Body of pancreas (tissue), 4 donors: ENCODE measurements at regions not wholly inside any gene's neighbourhood (a gene's known extent, or its start where the extent isn't known, plus 50 kb on each side); places are given as distances from the start of the nearest gene placed in this dataset.

Experiments used
- ATAC-seq: fragments of 150-250 bp; one replicate; pipeline ENCODE4 v1.9.1; 2016
- DNase-seq, 4 donors: peaks; one replicate each; pipeline ENCODE4 v3.0.0-alpha.2; 2019
- H3K27ac ChIP-seq, 4 donors: fragments of 200-600 bp; sonication (generic); 1 replicate in 3 of 4; 2 replicates in 1 of 4; pipeline versions ENCODE4 v1.5.1 to v1.6.1; 2016 to 2019; ENCODE audit warnings: mild to moderate bottlenecking in 1 of 4, mixed read lengths in 1 of 4, moderate library complexity in 1 of 4
- H3K27me3 ChIP-seq, 2 donors: fragments of 200-600 bp; sonication (generic); one replicate each; pipeline ENCODE4 v1.6.0; 2016; ENCODE audit warnings: mild to moderate bottlenecking in 1 of 2
- H3K36me3 ChIP-seq, 2 donors: fragments of 200-600 bp; sonication (generic); replicated peaks in 1 of 2; 2 replicates each; pipeline ENCODE4 v1.5.1; 2016; ENCODE audit warnings: low read depth in 2 of 2; ENCODE audit not compliant: insufficient read depth in 1 of 2
- H3K4me1 ChIP-seq: fragments of 200-600 bp; sonication (generic); one replicate; pipeline ENCODE4 v1.6.0; 2016
- H3K4me3 ChIP-seq, 2 donors: fragments of 200-600 bp; sonication (generic); 1 replicate in 1 of 2; 2 replicates in 1 of 2; pipeline ENCODE4 v1.5.1; 2016 to 2019
- H3K9me3 ChIP-seq, 3 donors: fragments of 200-600 bp; sonication (generic); 1 replicate in 2 of 3; 2 replicates in 1 of 3; pipeline ENCODE4 v1.5.1; 2016
- POLR2A ChIP-seq, 3 donors: fragments of 450-650 bp; IDR thresholded peaks; one replicate each; pipeline ENCODE4 v1.6.1; 2016; ENCODE audit warnings: antibody characterized with exemption in 3 of 3, mild to moderate bottlenecking in 2 of 3
- WGBS, 2 donors: methylation state at CpG; one replicate each; pipeline ENCODE4 v1.1.5; 2017; 5-methylcytosine and 5-hydroxymethylcytosine counted together
- intact Hi-C: fragments of 100-400 bp; cut with DNase I; formaldehyde crosslinking; loops from one replicate; pipeline ENCODE4 v1.15.1; 2023
- TF ChIP-seq, protein P1 (sequence below), 7 experiments: fragments of 450-650 bp in 4 of 7; fragments of 200-600 bp in 3 of 7; sonication (generic) in 3 of 7; IDR thresholded peaks; one replicate each; pipeline ENCODE4 v1.5.1; 2016 to 2019; ENCODE audit warnings: antibody characterized with exemption in 7 of 7

GRCh38 chr7:119465798-119466305 lies 807.1 kb upstream of the KCND2 start:
- no peaks in the 10 kb centered on the region for H3K9me3 ChIP-seq
- ATAC-seq: peak; percentile 76
- intact Hi-C loops: no loop called here

GRCh38 chr7:119472408-119473038 lies 800.5 kb upstream of the KCND2 start:
- peak; percentile 76 to 87 (median 83) for DNase-seq
- peak overlapping the region; percentile 36 to 81 (median 58) for H3K27ac ChIP-seq

More at GRCh38 chr7:119465798-119466305, 807.1 kb upstream of the KCND2 start:
- TF ChIP-seq POLR2A (IDR thresholded peaks at IDR 0.05): no peak
- TF ChIP-seq, protein P1, sequence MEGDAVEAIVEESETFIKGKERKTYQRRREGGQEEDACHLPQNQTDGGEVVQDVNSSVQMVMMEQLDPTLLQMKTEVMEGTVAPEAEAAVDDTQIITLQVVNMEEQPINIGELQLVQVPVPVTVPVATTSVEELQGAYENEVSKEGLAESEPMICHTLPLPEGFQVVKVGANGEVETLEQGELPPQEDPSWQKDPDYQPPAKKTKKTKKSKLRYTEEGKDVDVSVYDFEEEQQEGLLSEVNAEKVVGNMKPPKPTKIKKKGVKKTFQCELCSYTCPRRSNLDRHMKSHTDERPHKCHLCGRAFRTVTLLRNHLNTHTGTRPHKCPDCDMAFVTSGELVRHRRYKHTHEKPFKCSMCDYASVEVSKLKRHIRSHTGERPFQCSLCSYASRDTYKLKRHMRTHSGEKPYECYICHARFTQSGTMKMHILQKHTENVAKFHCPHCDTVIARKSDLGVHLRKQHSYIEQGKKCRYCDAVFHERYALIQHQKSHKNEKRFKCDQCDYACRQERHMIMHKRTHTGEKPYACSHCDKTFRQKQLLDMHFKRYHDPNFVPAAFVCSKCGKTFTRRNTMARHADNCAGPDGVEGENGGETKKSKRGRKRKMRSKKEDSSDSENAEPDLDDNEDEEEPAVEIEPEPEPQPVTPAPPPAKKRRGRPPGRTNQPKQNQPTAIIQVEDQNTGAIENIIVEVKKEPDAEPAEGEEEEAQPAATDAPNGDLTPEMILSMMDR (IDR thresholded peaks at IDR 0.05): no peak
- peaks cover 7% of the 10 kb centered on the region for H3K4me1 ChIP-seq
- WGBS, 2 donors: 9% methylated on average over 1 of the region's 1 CpG
- no peak overlapping the region for H3K4me3 ChIP-seq
- peak in 2 of 4 donors; percentile 44 to 58 for DNase-seq
- H3K36me3 ChIP-seq: no peaks in the 10 kb centered on the region
- no peaks in the 10 kb centered on the region for H3K27me3 ChIP-seq
- no peak overlapping the region for H3K27ac ChIP-seq

GRCh38 chr7:119482209-119482608 lies 790.8 kb upstream of the KCND2 start:
- Histone ChIP-seq H3K4me3 (no peak overlapping the region), H3K36me3 (no peaks in the 10 kb centered on the region), H3K27me3 (no peaks in the 10 kb centered on the region), H3K9me3 (no peaks in the 10 kb centered on the region), H3K4me1 (peaks cover 4% of the 10 kb centered on the region), H3K27ac (no peak overlapping the region)
- intact Hi-C loops: no loop called here
- no peak for TF ChIP-seq POLR2A (IDR thresholded peaks at IDR 0.05)
- TF ChIP-seq, protein P1 (IDR thresholded peaks at IDR 0.05): peak in 6 of 7 experiments; percentile 31 to 71 (median 65)
- ATAC-seq: peak; percentile 92
- DNase-seq: peak; percentile 48 to 60 (median 52)
- 16 to 17% methylated on average over 4 of the region's 4 CpGs for WGBS, 2 donors

More at GRCh38 chr7:119472408-119473038, 800.5 kb upstream of the KCND2 start:
- no peaks in the 10 kb centered on the region for H3K9me3 ChIP-seq
- intact Hi-C loops: no loop called here
- H3K27me3 ChIP-seq: no peaks in the 10 kb centered on the region
- peak; percentile 99 for ATAC-seq
- H3K4me1 ChIP-seq: peaks cover 10% of the 10 kb centered on the region
- no peak overlapping the region for H3K4me3 ChIP-seq
- peak in 2 of 3 donors; percentile 19 to 31 for TF ChIP-seq POLR2A (IDR thresholded peaks at IDR 0.05)
- TF ChIP-seq, protein P1 (IDR thresholded peaks at IDR 0.05): no peak
- 8 to 12% methylated on average over 7 of the region's 7 CpGs for WGBS, 2 donors
- H3K36me3 ChIP-seq: no peaks in the 10 kb centered on the region

GRCh38 chr7:119482671-119483070 lies 790.3 kb upstream of the KCND2 start:
- DNase-seq (no peak), ATAC-seq (no peak)
- Histone ChIP-seq H3K9me3 (no peaks in the 10 kb centered on the region), H3K27me3 (no peaks in the 10 kb centered on the region), H3K27ac (no peak overlapping the region), H3K4me1 (peaks cover 4% of the 10 kb centered on the region), H3K4me3 (no peak overlapping the region), H3K36me3 (no peaks in the 10 kb centered on the region)
- WGBS, 2 donors: 60 to 71% methylated on average over 2 of the region's 2 CpGs
- no peak for TF ChIP-seq POLR2A (IDR thresholded peaks at IDR 0.05)
- TF ChIP-seq, protein P1 (IDR thresholded peaks at IDR 0.05): no peak
- intact Hi-C loops: no loop called here

- H3K4me3 ChIP-seq: no peak overlapping the region
- no peak for TF ChIP-seq POLR2A (IDR thresholded peaks at IDR 0.05)
- TF ChIP-seq, protein P1 (IDR thresholded peaks at IDR 0.05): no peak
- DNase-seq (no peak), ATAC-seq (no peak)
- no peaks in the 10 kb centered on the region for H3K27me3 ChIP-seq
- no peak overlapping the region for H3K27ac ChIP-seq
- peaks cover 4% of the 10 kb centered on the region for H3K4me1 ChIP-seq
- intact Hi-C loops: no loop called here
- H3K9me3 ChIP-seq: no peaks in the 10 kb centered on the region
- H3K36me3 ChIP-seq: no peaks in the 10 kb centered on the region
- 84 to 93% methylated on average over 2 of the region's 2 CpGs for WGBS, 2 donors
These were observed 789.6 kb upstream of the KCND2 start for GRCh38 chr7:119483364-119483763.
